Mucosa of stomach (tissue), 1 donor: ENCODE measurements at regions not wholly inside any gene's neighbourhood (a gene's known extent, or its start where the extent isn't known, plus 50 kb on each side); places are given as distances from the start of the nearest gene placed in this dataset.

Source experiments
- H3K27me3 ChIP-seq: one replicate; pipeline ENCODE4 v1.7.0; 2013; ENCODE audit warnings: mild to moderate bottlenecking, low read length; ENCODE audit not compliant: control insufficient read depth, insufficient read depth
- H3K36me3 ChIP-seq: one replicate; pipeline ENCODE4 v1.7.0; 2013; ENCODE audit warnings: low read length; ENCODE audit not compliant: control insufficient read depth, insufficient read depth
- H3K4me1 ChIP-seq: one replicate; pipeline ENCODE4 v1.7.0; 2013; ENCODE audit warnings: mild to moderate bottlenecking, low read length; ENCODE audit not compliant: control insufficient read depth, insufficient read depth
- H3K4me3 ChIP-seq: one replicate; pipeline ENCODE4 v1.7.0; 2013; ENCODE audit warnings: low read length
- H3K9ac ChIP-seq: one replicate; pipeline ENCODE4 v1.7.0; 2013; ENCODE audit warnings: mild to moderate bottlenecking, low read length, moderate library complexity
- H3K9me3 ChIP-seq: one replicate; pipeline ENCODE4 v1.7.0; 2013; ENCODE audit warnings: mild to moderate bottlenecking, low read length, moderate library complexity; ENCODE audit not compliant: control insufficient read depth
- donor health status: Pancreatic carcinoma.

- Histone ChIP-seq H3K4me3 (no peak overlapping the region), H3K9ac (no peak overlapping the region), H3K27me3 (no peaks in the 10 kb centered on the region), H3K4me1 (no peaks in the 10 kb centered on the region), H3K36me3 (no peaks in the 10 kb centered on the region), H3K9me3 (no peaks in the 10 kb centered on the region)
These were observed 396.5 kb downstream of the HDGFL1 start for GRCh38 chr6:22965889-22966288.

DNA sequence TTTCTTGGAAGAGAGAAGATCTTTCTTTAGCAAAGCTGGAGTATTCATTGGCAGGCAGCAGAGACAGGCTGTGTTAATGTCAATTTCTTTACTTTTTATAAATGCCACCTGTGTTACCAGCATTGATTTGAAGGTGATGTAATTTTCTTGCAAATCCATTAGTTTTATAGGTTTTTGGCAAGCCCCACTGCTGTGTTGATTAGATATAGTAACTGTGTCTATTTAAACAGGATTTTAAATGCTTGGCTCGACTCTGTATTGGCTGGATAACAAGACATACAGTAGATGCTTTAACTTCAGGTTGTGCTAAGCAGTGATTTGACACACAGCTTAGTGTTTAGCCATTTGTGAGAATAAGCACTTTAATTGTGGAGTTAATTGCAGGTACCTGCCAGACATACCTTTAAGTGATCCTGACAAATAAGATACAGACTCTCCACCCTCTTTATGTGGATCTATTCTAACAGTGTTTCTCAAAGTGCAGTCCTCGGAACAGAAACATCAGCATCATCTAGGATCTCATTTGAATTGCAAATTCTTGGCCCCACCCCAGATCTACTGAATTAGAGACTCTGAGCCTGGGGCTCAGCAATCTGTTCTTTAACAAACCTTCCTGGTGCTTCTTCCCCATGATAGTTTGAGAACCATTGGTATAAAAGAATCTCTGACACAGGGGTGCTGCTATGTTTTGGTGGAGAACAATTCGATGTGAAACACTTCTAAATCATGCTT is 397.5 kb downstream of the HDGFL1 start:
- Histone ChIP-seq H3K36me3 (no peaks in the 10 kb centered on the region), H3K4me3 (no peak overlapping the region), H3K9ac (no peak overlapping the region), H3K9me3 (no peaks in the 10 kb centered on the region), H3K4me1 (no peaks in the 10 kb centered on the region), H3K27me3 (no peaks in the 10 kb centered on the region)

GRCh38 chr6:22970004-22970403 is 400.6 kb downstream of the HDGFL1 start:
- H3K9ac ChIP-seq: no peak overlapping the region
- H3K4me3 ChIP-seq: no peak overlapping the region
- H3K9me3 ChIP-seq: no peaks in the 10 kb centered on the region
- no peaks in the 10 kb centered on the region for H3K4me1 ChIP-seq
- H3K27me3 ChIP-seq: no peaks in the 10 kb centered on the region
- H3K36me3 ChIP-seq: no peaks in the 10 kb centered on the region

- Histone ChIP-seq H3K9me3 (no peaks in the 10 kb centered on the region), H3K9ac (no peak overlapping the region), H3K4me1 (no peaks in the 10 kb centered on the region), H3K27me3 (no peaks in the 10 kb centered on the region), H3K36me3 (no peaks in the 10 kb centered on the region), H3K4me3 (no peak overlapping the region)
These were observed 403.4 kb downstream of the HDGFL1 start for GRCh38 chr6:22972771-22973170.

GRCh38 chr6:22975079-22975478 is 405.7 kb downstream of the HDGFL1 start:
- Histone ChIP-seq H3K27me3 (no peaks in the 10 kb centered on the region), H3K9me3 (no peaks in the 10 kb centered on the region), H3K4me1 (no peaks in the 10 kb centered on the region), H3K9ac (no peak overlapping the region), H3K4me3 (no peak overlapping the region), H3K36me3 (no peaks in the 10 kb centered on the region)

DNA sequence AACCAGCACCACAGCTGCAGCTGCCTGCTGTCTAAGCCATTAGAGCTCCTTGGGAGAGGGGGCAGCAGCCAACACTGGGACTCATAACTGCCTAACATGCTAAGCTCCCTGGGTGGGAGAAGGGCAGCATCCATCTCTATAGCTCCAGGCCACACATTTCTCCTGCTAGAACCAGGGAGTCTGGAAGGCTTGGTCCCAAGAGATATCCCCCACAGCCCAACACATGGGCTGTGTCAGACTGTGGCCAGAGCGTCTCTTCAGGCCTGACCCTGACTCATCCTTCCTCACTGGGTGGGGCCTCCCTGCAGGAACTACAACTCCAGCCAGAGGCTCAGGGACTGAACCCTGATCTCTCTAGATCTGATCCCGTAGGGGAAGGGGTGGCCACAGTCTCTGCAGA is 411.1 kb downstream of the HDGFL1 start:
- no peaks in the 10 kb centered on the region for H3K9me3 ChIP-seq
- no peaks in the 10 kb centered on the region for H3K4me1 ChIP-seq
- H3K4me3 ChIP-seq: no peak overlapping the region
- H3K9ac ChIP-seq: no peak overlapping the region
- H3K27me3 ChIP-seq: no peaks in the 10 kb centered on the region
- H3K36me3 ChIP-seq: no peaks in the 10 kb centered on the region

DNA sequence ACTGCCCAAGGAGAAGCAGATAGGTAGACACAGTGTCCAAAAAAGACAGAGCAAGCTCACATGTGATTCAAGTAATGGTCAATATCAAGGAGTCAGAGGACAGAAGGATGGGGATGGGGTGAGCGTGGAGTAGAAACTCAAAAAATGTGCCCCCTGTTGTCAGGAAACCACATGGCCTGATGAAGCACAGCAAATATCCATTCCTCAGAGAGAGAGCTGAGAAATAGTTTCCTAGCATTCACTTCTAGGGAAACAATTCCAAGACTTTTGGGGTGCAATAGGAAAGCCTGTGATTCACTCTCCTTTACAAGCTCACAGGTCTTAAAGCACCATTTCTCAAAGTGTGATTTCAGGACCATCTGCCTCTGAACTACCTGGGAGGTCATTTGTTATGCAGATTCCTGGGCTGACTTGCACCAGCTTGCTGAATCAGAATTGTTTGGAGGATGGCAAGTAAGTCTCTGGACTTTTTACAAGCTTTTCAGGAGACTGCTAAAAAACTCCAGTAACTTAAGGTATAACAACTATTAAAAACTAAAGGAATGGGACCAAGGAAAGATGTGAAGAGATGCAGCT is 432.8 kb downstream of the HDGFL1 start:
- H3K9me3 ChIP-seq: no peaks in the 10 kb centered on the region
- no peak overlapping the region for H3K4me3 ChIP-seq
- H3K27me3 ChIP-seq: no peaks in the 10 kb centered on the region
- H3K9ac ChIP-seq: no peak overlapping the region
- no peaks in the 10 kb centered on the region for H3K36me3 ChIP-seq
- H3K4me1 ChIP-seq: no peaks in the 10 kb centered on the region

- H3K27me3 ChIP-seq: no peaks in the 10 kb centered on the region
- no peaks in the 10 kb centered on the region for H3K9me3 ChIP-seq
- no peak overlapping the region for H3K9ac ChIP-seq
- no peak overlapping the region for H3K4me3 ChIP-seq
- no peaks in the 10 kb centered on the region for H3K4me1 ChIP-seq
- H3K36me3 ChIP-seq: no peaks in the 10 kb centered on the region
These were observed 434.5 kb downstream of the HDGFL1 start for GRCh38 chr6:23003671-23004467.

DNA sequence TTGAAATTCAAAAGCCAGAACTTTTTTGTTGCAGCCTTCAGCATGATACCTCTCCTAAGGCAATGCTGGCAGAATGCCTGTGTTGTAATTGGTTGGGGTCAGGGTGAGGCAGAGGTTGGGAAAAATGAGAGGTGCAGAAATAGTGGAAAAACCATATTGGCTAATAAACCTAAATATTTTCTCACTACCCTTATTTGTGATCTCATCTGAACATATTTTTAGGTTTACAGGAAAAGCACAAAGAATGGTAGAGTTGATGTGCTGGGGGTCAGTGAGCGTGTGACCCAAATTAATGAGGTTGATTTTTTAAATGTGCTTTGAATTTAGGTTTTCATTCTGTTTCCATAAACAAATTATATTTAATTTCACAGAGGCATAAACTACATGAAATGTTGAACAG is 437.3 kb downstream of the HDGFL1 start:
- Histone ChIP-seq H3K27me3 (no peaks in the 10 kb centered on the region), H3K4me3 (no peak overlapping the region), H3K4me1 (no peaks in the 10 kb centered on the region), H3K9ac (no peak overlapping the region), H3K9me3 (no peaks in the 10 kb centered on the region), H3K36me3 (no peaks in the 10 kb centered on the region)

- H3K9ac ChIP-seq: no peak overlapping the region
- H3K4me3 ChIP-seq: no peak overlapping the region
- no peaks in the 10 kb centered on the region for H3K4me1 ChIP-seq
- H3K36me3 ChIP-seq: no peaks in the 10 kb centered on the region
- no peaks in the 10 kb centered on the region for H3K9me3 ChIP-seq
- no peaks in the 10 kb centered on the region for H3K27me3 ChIP-seq
These were observed 442.2 kb downstream of the HDGFL1 start for GRCh38 chr6:23011615-23012014.

DNA sequence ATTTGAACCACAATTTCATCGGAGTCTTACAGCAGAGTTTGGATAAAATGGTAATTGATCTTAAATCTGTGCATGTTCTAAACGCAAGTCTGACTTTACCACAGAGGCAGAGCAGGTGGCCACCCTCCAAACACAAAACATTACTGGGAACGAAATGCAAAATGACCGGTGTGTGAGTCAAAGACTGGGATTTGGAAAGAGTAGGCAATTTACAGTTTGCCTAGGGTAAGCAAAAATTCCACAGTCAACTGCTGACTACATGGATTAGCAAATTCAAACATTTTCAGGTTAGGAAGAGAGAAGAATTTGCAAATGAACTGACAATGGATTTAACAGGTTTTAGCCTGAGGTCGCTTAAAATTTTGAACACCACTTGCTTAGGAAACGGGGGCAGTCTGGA is 444.4 kb downstream of the HDGFL1 start:
- Histone ChIP-seq H3K9ac (no peak overlapping the region), H3K4me3 (no peak overlapping the region), H3K27me3 (no peaks in the 10 kb centered on the region), H3K9me3 (no peaks in the 10 kb centered on the region), H3K36me3 (no peaks in the 10 kb centered on the region), H3K4me1 (no peaks in the 10 kb centered on the region)

GRCh38 chr6:23016696-23017095 is 447.3 kb downstream of the HDGFL1 start:
- H3K36me3 ChIP-seq: no peaks in the 10 kb centered on the region
- H3K4me1 ChIP-seq: no peaks in the 10 kb centered on the region
- H3K9me3 ChIP-seq: no peaks in the 10 kb centered on the region
- H3K9ac ChIP-seq: no peak overlapping the region
- H3K4me3 ChIP-seq: no peak overlapping the region
- H3K27me3 ChIP-seq: no peaks in the 10 kb centered on the region
